ENCODE measurements at regions not wholly inside any gene's neighbourhood (a gene's known extent, or its start where the extent isn't known, plus 50 kb on each side); places are given as distances from the start of the nearest gene placed in this dataset.

DNA sequence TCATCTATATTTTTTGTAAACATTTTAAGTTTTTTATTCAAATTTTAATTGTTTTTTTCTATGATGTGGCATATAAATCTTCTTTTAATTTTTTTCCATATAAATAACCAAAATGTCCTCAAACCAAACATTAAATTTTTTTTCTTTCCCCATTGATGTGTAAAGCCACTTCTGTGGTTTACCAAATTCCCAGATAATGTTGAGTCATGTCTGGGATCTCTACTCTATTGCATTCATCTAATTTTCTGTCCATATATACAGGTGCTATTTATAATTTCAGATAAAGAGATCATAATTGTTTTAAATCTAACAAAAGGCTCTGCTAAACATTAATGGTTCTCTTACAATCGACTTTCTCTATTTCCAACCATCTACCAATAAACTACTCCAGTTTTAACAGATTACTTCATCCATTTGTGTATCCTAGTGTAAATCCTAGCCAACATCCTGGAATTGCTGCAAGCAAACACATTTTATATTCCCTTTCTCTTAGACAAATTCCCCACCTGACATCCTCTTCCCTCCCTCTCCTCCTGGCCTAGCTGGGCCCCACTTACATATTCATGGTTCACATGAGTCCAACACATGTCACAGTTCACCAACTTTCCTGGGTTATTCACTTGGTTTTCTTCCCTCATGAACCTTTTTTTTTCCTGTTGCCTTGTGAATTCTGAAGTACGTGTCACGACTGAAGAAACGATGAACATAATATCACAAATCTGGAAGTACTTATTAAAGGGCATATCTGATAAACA, 368.0 kb upstream of the AGTR1 start:
- TF ChIP-seq, protein P1, sequence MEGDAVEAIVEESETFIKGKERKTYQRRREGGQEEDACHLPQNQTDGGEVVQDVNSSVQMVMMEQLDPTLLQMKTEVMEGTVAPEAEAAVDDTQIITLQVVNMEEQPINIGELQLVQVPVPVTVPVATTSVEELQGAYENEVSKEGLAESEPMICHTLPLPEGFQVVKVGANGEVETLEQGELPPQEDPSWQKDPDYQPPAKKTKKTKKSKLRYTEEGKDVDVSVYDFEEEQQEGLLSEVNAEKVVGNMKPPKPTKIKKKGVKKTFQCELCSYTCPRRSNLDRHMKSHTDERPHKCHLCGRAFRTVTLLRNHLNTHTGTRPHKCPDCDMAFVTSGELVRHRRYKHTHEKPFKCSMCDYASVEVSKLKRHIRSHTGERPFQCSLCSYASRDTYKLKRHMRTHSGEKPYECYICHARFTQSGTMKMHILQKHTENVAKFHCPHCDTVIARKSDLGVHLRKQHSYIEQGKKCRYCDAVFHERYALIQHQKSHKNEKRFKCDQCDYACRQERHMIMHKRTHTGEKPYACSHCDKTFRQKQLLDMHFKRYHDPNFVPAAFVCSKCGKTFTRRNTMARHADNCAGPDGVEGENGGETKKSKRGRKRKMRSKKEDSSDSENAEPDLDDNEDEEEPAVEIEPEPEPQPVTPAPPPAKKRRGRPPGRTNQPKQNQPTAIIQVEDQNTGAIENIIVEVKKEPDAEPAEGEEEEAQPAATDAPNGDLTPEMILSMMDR (IDR thresholded peaks at IDR 0.05; ENCODE audit: insufficient read depth, low read depth, low read length): no peak
- TF ChIP-seq EZH2 (IDR thresholded peaks at IDR 0.05; ENCODE audit: insufficient read depth, low read length): no peak
